Muscle of leg (tissue), 3 donors: ENCODE measurements at regions not wholly inside any gene's neighbourhood (a gene's known extent, or its start where the extent isn't known, plus 50 kb on each side); places are given as distances from the start of the nearest gene placed in this dataset.
"Not testable (repeated sequence)": the region's sequence is repeated elsewhere in the genome, so short reads cannot be mapped to it uniquely, and the experiment has no call there.

Source experiments
- DNase-seq: peaks from one replicate; pipeline ENCODE4 v3.0.0; 2013
- H3K27ac ChIP-seq: one replicate; pipeline ENCODE4 v1.5.1; 2013; ENCODE audit warnings: mild to moderate bottlenecking, low read length, control low read depth
- H3K27me3 ChIP-seq: one replicate; pipeline ENCODE4 v1.6.1; 2013; ENCODE audit warnings: low read length; ENCODE audit not compliant: control insufficient read depth, insufficient read depth
- H3K36me3 ChIP-seq: one replicate; pipeline ENCODE4 v1.6.1; 2013; ENCODE audit warnings: low read length; ENCODE audit not compliant: control insufficient read depth, insufficient read depth
- H3K4me1 ChIP-seq: one replicate; pipeline ENCODE4 v1.6.1; 2013; ENCODE audit warnings: low read length; ENCODE audit not compliant: control insufficient read depth, insufficient read depth
- H3K4me3 ChIP-seq: one replicate; pipeline ENCODE4 v1.5.1; 2013; ENCODE audit warnings: low read length, control low read depth
- H3K9me3 ChIP-seq: replicated peaks from 2 replicates; pipeline ENCODE4 v1.6.1; 2013; ENCODE audit warnings: low read depth, low read length; ENCODE audit not compliant: control insufficient read depth
- WGBS: methylation state at CpG from one replicate; pipeline ENCODE4 v1.1.5; 2013; ENCODE audit warnings: missing lambda C conversion rate; ENCODE audit not compliant: insufficient coverage; 5-methylcytosine and 5-hydroxymethylcytosine counted together

GRCh38 chrX:45801554-45801953 is 600.9 kb upstream of the DIPK2B start:
- WGBS = no CpG with 5 or more reads among the region's 6 CpGs
- no peak for DNase-seq
- H3K27ac ChIP-seq = no peak overlapping the region

GRCh38 chrX:45800746-45801453 is 600.2 kb upstream of the DIPK2B start:
- not testable (repeated sequence) for H3K27ac ChIP-seq, H3K9me3 ChIP-seq

More at GRCh38 chrX:45801554-45801953, 600.9 kb upstream of the DIPK2B start:
- Histone ChIP-seq H3K27me3 (peaks cover 15% of the 10 kb centered on the region), H3K9me3 (no peaks in the 10 kb centered on the region), H3K36me3 (no peaks in the 10 kb centered on the region), H3K4me1 (no peaks in the 10 kb centered on the region), H3K4me3 (no peak overlapping the region)

GRCh38 chrX:45799576-45799975 is 598.9 kb upstream of the DIPK2B start:
- WGBS = no CpG with 5 or more reads among the region's 6 CpGs
- H3K4me1 ChIP-seq = no peaks in the 10 kb centered on the region
- H3K27ac ChIP-seq = no peak overlapping the region
- no peaks in the 10 kb centered on the region for H3K9me3 ChIP-seq
- no peak overlapping the region for H3K4me3 ChIP-seq
- peaks cover 13% of the 10 kb centered on the region for H3K27me3 ChIP-seq
- no peaks in the 10 kb centered on the region for H3K36me3 ChIP-seq
- DNase-seq = no peak

More at GRCh38 chrX:45800746-45801453, 600.2 kb upstream of the DIPK2B start:
- not testable (repeated sequence) for H3K36me3 ChIP-seq, H3K4me1 ChIP-seq, DNase-seq, H3K4me3 ChIP-seq
- 20% methylated on average over 1 of the region's 16 CpGs for WGBS
- H3K27me3 ChIP-seq = peaks cover 11% of the 10 kb centered on the region

DNA sequence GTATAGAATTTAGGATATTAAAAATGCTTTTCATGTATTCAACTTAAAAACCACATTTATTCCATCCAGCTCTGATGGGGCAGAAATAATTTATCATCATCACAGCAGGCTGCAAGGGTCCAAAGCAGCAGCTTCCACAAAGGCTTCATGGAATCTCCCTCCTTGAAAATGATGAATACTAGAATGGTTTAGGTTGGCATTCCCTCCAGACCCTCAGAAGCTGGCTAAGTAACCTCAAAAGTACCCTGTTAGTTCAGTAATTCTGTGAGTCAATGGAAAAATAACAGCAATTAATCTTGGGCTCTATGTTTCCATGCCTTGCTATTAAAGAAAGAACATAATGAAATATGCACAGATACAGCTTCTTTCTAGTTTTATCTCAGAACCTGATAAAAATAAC is 594.9 kb upstream of the DIPK2B start:
- no peak for DNase-seq
- Histone ChIP-seq H3K4me3 (no peak overlapping the region), H3K4me1 (no peaks in the 10 kb centered on the region), H3K27ac (no peak overlapping the region), H3K9me3 (no peaks in the 10 kb centered on the region), H3K36me3 (no peaks in the 10 kb centered on the region), H3K27me3 (peaks cover 13% of the 10 kb centered on the region)

DNA sequence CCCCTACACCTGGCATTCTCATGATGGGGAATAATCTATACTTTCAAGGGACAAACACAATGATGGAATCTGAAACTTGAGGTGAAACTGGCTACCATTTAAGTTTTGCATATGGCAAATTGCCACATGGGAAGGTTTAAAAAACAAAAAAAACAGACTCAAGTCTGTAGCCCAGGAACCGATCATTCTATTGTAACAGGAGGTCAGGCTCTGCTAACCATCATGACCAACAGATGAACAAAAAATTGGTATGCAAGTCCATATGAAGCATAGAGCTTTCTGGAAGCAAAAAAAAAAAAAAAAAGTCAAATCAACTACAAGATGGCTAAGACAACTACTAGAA is 594.3 kb upstream of the DIPK2B start:
- Histone ChIP-seq H3K27me3 (peaks cover 15% of the 10 kb centered on the region), H3K27ac (no peak overlapping the region), H3K36me3 (no peaks in the 10 kb centered on the region), H3K4me3 (no peak overlapping the region), H3K4me1 (no peaks in the 10 kb centered on the region), H3K9me3 (no peaks in the 10 kb centered on the region)
- no peak for DNase-seq
- no CpG with 5 or more reads among the region's 1 CpG for WGBS

- no CpG with 5 or more reads among the region's 2 CpGs for whole genome bisulfite sequencing
- Histone ChIP-seq H3K27me3 (peaks cover 16% of the 10 kb centered on the region), H3K36me3 (no peaks in the 10 kb centered on the region), H3K27ac (no peak overlapping the region), H3K4me3 (no peak overlapping the region), H3K4me1 (no peaks in the 10 kb centered on the region), H3K9me3 (no peaks in the 10 kb centered on the region)
- no peak for DNase-seq
Measured at GRCh38 chrX:45794323-45794994, 593.8 kb upstream of the DIPK2B start.

DNA sequence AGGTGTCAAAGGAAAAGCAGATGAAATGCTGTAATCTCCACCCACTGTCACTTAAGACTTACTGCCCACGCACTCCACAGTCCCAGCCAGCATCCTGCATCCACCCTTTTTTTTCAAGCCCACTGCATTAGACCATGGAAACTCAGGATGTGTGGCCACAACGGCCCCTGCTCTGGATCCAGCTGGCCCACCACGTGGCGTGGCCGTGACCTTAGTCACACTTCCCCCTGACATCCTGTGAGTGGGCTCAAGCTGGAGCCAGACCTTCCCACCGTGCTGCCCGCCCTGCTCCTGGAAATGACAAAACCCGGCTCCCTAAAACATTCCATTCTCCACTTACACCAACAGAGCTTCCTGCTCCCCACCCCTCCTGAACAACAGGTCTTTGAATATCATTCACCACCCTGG is 588.3 kb upstream of the DIPK2B start:
- no peaks in the 10 kb centered on the region for H3K36me3 ChIP-seq
- no peaks in the 10 kb centered on the region for H3K9me3 ChIP-seq
- DNase-seq = no peak
- H3K27me3 ChIP-seq = peaks cover 16% of the 10 kb centered on the region
- no peaks in the 10 kb centered on the region for H3K4me1 ChIP-seq
- WGBS = 34% methylated on average over 8 of the region's 8 CpGs
- H3K27ac ChIP-seq = no peak overlapping the region
- no peak overlapping the region for H3K4me3 ChIP-seq

DNA sequence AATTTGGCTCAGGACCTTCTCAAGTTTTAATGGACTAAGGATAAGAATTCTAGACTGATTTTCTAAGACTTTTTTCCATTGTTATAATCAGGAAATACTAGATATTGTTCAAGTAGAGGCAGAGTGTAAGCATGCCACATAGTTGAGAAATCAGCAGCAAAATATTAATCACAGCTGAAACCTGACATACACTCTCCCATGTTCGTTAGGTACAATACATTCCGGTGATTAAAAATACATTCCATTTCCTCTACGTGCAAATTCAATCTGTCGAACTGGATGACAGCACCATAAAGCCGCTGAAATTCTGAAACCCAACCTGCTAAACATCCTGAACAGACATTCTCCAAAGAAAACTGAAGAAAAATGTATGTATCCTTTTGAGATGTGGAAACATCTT is 587.6 kb upstream of the DIPK2B start:
- Histone ChIP-seq H3K4me3 (no peak overlapping the region), H3K27ac (no peak overlapping the region), H3K27me3 (peaks cover 16% of the 10 kb centered on the region), H3K36me3 (no peaks in the 10 kb centered on the region), H3K4me1 (no peaks in the 10 kb centered on the region), H3K9me3 (no peaks in the 10 kb centered on the region)
- DNase-seq = no peak
- WGBS = no CpG with 5 or more reads among the region's 5 CpGs

- no peaks in the 10 kb centered on the region for H3K4me1 ChIP-seq
- no peak overlapping the region for H3K27ac ChIP-seq
- H3K4me3 ChIP-seq = no peak overlapping the region
- H3K36me3 ChIP-seq = no peaks in the 10 kb centered on the region
- no peak for DNase-seq
- 85% methylated on average over 3 of the region's 3 CpGs for WGBS
- no peaks in the 10 kb centered on the region for H3K9me3 ChIP-seq
- H3K27me3 ChIP-seq = peaks cover 25% of the 10 kb centered on the region
Measured at GRCh38 chrX:45784590-45784989, 583.9 kb upstream of the DIPK2B start.

GRCh38 chrX:45783002-45783401 is 582.3 kb upstream of the DIPK2B start:
- H3K36me3 ChIP-seq = no peaks in the 10 kb centered on the region
- H3K4me3 ChIP-seq = no peak overlapping the region
- 70% methylated on average over 4 of the region's 6 CpGs for WGBS
- no peaks in the 10 kb centered on the region for H3K4me1 ChIP-seq
- DNase-seq = no peak
- peaks cover 21% of the 10 kb centered on the region for H3K27me3 ChIP-seq
- no peak overlapping the region for H3K27ac ChIP-seq
- no peaks in the 10 kb centered on the region for H3K9me3 ChIP-seq
